IMR-90 (cell line): ENCODE measurements at regions not wholly inside any gene's neighbourhood (a gene's known extent, or its start where the extent isn't known, plus 50 kb on each side); places are given as distances from the start of the nearest gene placed in this dataset.

Experiments used
- ATAC-seq: fragments of 200-7000 bp; cut with Tn5 transposase; 2 replicates; pipeline ENCODE4 v1.9.1; 2020; ENCODE audit warnings: low read depth, mild to moderate bottlenecking, moderate library complexity
- BruUV-seq: library from RNA; stranded (reverse); fragments of 400-500 nt; replicated peaks from 2 replicates; lab custom pipeline; 2021; lab: Mats Ljungman, UMichigan
- CTCF ChIA-PET: fragments of 300-600 bp; formaldehyde crosslinking; extraction: SDS; loops from one replicate; lab custom pipeline; 2021; ENCODE audit warnings: antibody characterized with exemption; lab: Yijun Ruan, JAX
- POLR2A ChIA-PET: fragments of 300-600 bp; sonication (Branson Sonifier 250); formaldehyde crosslinking; loops from one replicate; lab custom pipeline; 2022; ENCODE audit warnings: antibody characterized with exemption; ENCODE audit not compliant: unreplicated experiment; lab: Charles Lee
- DNase-seq: peaks from one replicate; pipeline ENCODE4 v3.0.0; 2013
- H2AFZ ChIP-seq: replicated peaks from 2 replicates; pipeline ENCODE3; 2013; ENCODE audit warnings: low read length, mild to moderate bottlenecking; ENCODE audit not compliant: poor library complexity
- H2AK5ac ChIP-seq: 2 replicates; pipeline ENCODE4 v1.6.1; 2013; ENCODE audit warnings: low read depth, low read length, inconsistent platforms
- H2AK9ac ChIP-seq: replicated peaks from 2 replicates; pipeline ENCODE3; 2013; ENCODE audit warnings: mild to moderate bottlenecking, low read depth, low read length, moderate library complexity; ENCODE audit not compliant: poor library complexity
- H2BK120ac ChIP-seq: 2 replicates; pipeline ENCODE4 v1.6.1; 2013; ENCODE audit warnings: low read depth, low read length, inconsistent platforms
- H2BK15ac ChIP-seq: 3 replicates; pipeline ENCODE4 v1.6.1; 2013; ENCODE audit warnings: low read depth, low read length, inconsistent platforms
- H2BK20ac ChIP-seq: 2 replicates; pipeline ENCODE4 v1.6.1; 2013; ENCODE audit warnings: low read depth, mild to moderate bottlenecking, inconsistent platforms, low read length, moderate library complexity
- H2BK5ac ChIP-seq: 2 replicates; pipeline ENCODE4 v1.6.1; 2013; ENCODE audit warnings: mild to moderate bottlenecking, low read depth, low read length, inconsistent platforms; ENCODE audit not compliant: poor library complexity, severe bottlenecking
- H3K14ac ChIP-seq: replicated peaks from 2 replicates; pipeline ENCODE4 v1.6.1; 2013; ENCODE audit warnings: low read depth, low read length, inconsistent platforms
- H3K18ac ChIP-seq: 2 replicates; pipeline ENCODE4 v1.6.1; 2013; ENCODE audit warnings: low read depth, low read length, control low read depth
- H3K23ac ChIP-seq: 2 replicates; pipeline ENCODE4 v1.6.1; 2013; ENCODE audit warnings: low read depth, low read length, inconsistent platforms
- H3K27ac ChIP-seq: 2 replicates; pipeline ENCODE4 v1.5.1; 2013; ENCODE audit warnings: mild to moderate bottlenecking, control low read depth, low read length; ENCODE audit not compliant: insufficient read depth
- H3K27me3 ChIP-seq: 2 replicates; pipeline ENCODE4 v1.6.1; 2013; ENCODE audit warnings: low read length; ENCODE audit not compliant: control insufficient read depth, insufficient read depth
- H3K36me3 ChIP-seq: 2 replicates; pipeline ENCODE4 v1.6.1; 2013; ENCODE audit warnings: low read length, mixed read lengths; ENCODE audit not compliant: control insufficient read depth, insufficient read depth
- H3K4ac ChIP-seq: 2 replicates; pipeline ENCODE4 v1.6.1; 2013; ENCODE audit warnings: low read depth, low read length, inconsistent platforms
- H3K4me1 ChIP-seq: 2 replicates; pipeline ENCODE4 v1.6.1; 2013; ENCODE audit warnings: low read length, mixed read lengths; ENCODE audit not compliant: control insufficient read depth, insufficient read depth
- H3K4me2 ChIP-seq: 2 replicates; pipeline ENCODE4 v1.6.1; 2013; ENCODE audit warnings: low read depth, mild to moderate bottlenecking, control low read depth, low read length, moderate library complexity
- H3K4me3 ChIP-seq: 2 replicates; pipeline ENCODE4 v1.5.1; 2013; ENCODE audit warnings: low read depth, mild to moderate bottlenecking, control low read depth, low read length, moderate library complexity; ENCODE audit not compliant: insufficient read depth
- H3K56ac ChIP-seq: 2 replicates; pipeline ENCODE4 v1.6.1; 2013; ENCODE audit warnings: low read length, inconsistent platforms; ENCODE audit not compliant: insufficient read depth; ENCODE audit errors: extremely low read depth
- H3K79me1 ChIP-seq, 2 experiments: 2 replicates each; pipeline ENCODE4 v1.6.1; 2013; ENCODE audit warnings: low read length in 2 of 2, inconsistent platforms in 1 of 2, low read depth in 1 of 2
- H3K9ac ChIP-seq: 2 replicates; pipeline ENCODE4 v1.6.1; 2013; ENCODE audit warnings: low read depth, low read length, control low read depth
- H3K9me1 ChIP-seq: 2 replicates; pipeline ENCODE4 v1.6.1; 2013; ENCODE audit warnings: low read length, inconsistent platforms; ENCODE audit not compliant: insufficient read depth
- H3K9me3 ChIP-seq: 2 replicates; pipeline ENCODE4 v1.6.1; 2013; ENCODE audit warnings: low read length; ENCODE audit not compliant: control insufficient read depth, insufficient read depth
- H4K20me1 ChIP-seq: 2 replicates; pipeline ENCODE4 v1.6.1; 2013; ENCODE audit warnings: low read length, inconsistent platforms; ENCODE audit not compliant: insufficient read depth
- H4K5ac ChIP-seq: 2 replicates; pipeline ENCODE4 v1.6.1; 2013; ENCODE audit warnings: mild to moderate bottlenecking, low read depth, low read length, control low read depth
- H4K8ac ChIP-seq, 2 experiments: 2 replicates each; pipeline ENCODE4 v1.6.1; 2013; ENCODE audit warnings: low read depth in 2 of 2, low read length in 2 of 2, control low read depth in 1 of 2, inconsistent platforms in 1 of 2
- H4K91ac ChIP-seq: 2 replicates; pipeline ENCODE4 v1.6.1; 2013; ENCODE audit warnings: low read depth, low read length, inconsistent platforms; ENCODE audit not compliant: insufficient read depth
- CHD1 ChIP-seq: IDR thresholded peaks from 2 replicates; pipeline ENCODE4 v1.6.1; 2012; ENCODE audit warnings: low read depth, low read length, improper control_type of control experiment
- CTCF ChIP-seq: conservative IDR thresholded peaks from 2 replicates; pipeline ENCODE4 v1.5.1; 2012; ENCODE audit warnings: mild to moderate bottlenecking, low read depth, low read length, improper control_type of control experiment
- FOS ChIP-seq: fragments of 150-350 bp; IDR thresholded peaks from 2 replicates; pipeline ENCODE4 v1.6.1; 2016; ENCODE audit warnings: low read depth, low read length
- MAZ ChIP-seq: IDR thresholded peaks from 2 replicates; pipeline ENCODE4 v1.6.1; 2012; ENCODE audit warnings: low read depth, mild to moderate bottlenecking, low read length, improper control_type of control experiment, moderate library complexity, borderline replicate concordance
- NFE2L2 ChIP-seq: fragments of 150-350 bp; IDR thresholded peaks from 2 replicates; pipeline ENCODE4 v1.6.1; 2016; ENCODE audit warnings: low read depth, mild to moderate bottlenecking, low read length
- RCOR1 ChIP-seq: IDR thresholded peaks from 2 replicates; pipeline ENCODE4 v1.6.1; 2012; ENCODE audit warnings: mild to moderate bottlenecking, low read length, improper control_type of control experiment; ENCODE audit not compliant: insufficient replicate concordance
- WGBS, 2 experiments: methylation state at CpG; one replicate each; pipeline versions ENCODE4 v1.1.5 to v1.1.7; 2013; ENCODE audit warnings: missing lambda C conversion rate in 2 of 2; ENCODE audit not compliant: insufficient read length in 1 of 2; ENCODE audit errors: extremely low coverage in 2 of 2; 5-methylcytosine and 5-hydroxymethylcytosine counted together
- dilution Hi-C: fragments of 300-500 bp; cut with HindIII; formaldehyde crosslinking; loops from one replicate; pipeline ENCODE4 v1.14.3; 2018; ENCODE audit warnings: low sequenced_read_pairs; ENCODE audit not compliant: unreplicated experiment
- in situ Hi-C: fragments of 300-500 bp; cut with MboI; formaldehyde crosslinking; loops from 3 replicates; pipeline ENCODE4 v1.14.3; 2019; ENCODE audit warnings: low sequenced_read_pairs, inconsistent platforms, mixed read lengths
- intact Hi-C: fragments of 100-400 bp; cut with micrococcal nuclease; formaldehyde crosslinking; loops from 2 replicates; pipeline ENCODE4 v1.10.0; 2022

- Histone ChIP-seq H4K8ac (peak overlapping the region in 1 of 2 experiments; percentile 27; a peak in 2 of 4 replicates), H3K56ac (no peak overlapping the region), H3K4me3 (no peak overlapping the region), H4K20me1 (no peaks in the 10 kb centered on the region), H4K5ac (peak overlapping the region; percentile 22; the same call in 1 of the 2 replicates), H3K27ac (no peak overlapping the region), H3K9ac (no peak overlapping the region), H3K36me3 (no peaks in the 10 kb centered on the region), H4K91ac (peak overlapping the region; percentile 74; the same call in 1 of the 2 replicates), H2BK120ac (peak overlapping the region; percentile 58), H2BK20ac (peak overlapping the region; percentile 76), H3K23ac (no peak overlapping the region), H2BK5ac (no peak overlapping the region), H3K79me1 (no peaks in the 10 kb centered on the region), H3K9me1 (peaks cover 3% of the 10 kb centered on the region), H3K18ac (peak overlapping the region; percentile 47; the same call in 1 of the 2 replicates), H2AK9ac (no peak overlapping the region), H3K14ac (peak overlapping the region; percentile 49; the same call in 1 of the 2 replicates), H3K4me2 (no peak overlapping the region), H3K4ac (peak overlapping the region; percentile 37), H3K27me3 (no peaks in the 10 kb centered on the region), H3K4me1 (peaks cover 10% of the 10 kb centered on the region), H2AK5ac (peak overlapping the region; percentile 67), H3K9me3 (no peaks in the 10 kb centered on the region), H2BK15ac (peak overlapping the region; percentile 81; the same call in 2 of the 3 replicates), H2AFZ (peak overlapping the region; percentile 57)
- peak; percentile 79 for DNase-seq
- POLR2A ChIA-PET: no interaction called here
- ATAC-seq: peak; percentile 73
- dilution Hi-C loops: no loop called here
- intact Hi-C loops: no loop called here
- in situ Hi-C loops: no loop called here
- CTCF ChIA-PET: no interaction called here
- no CpG with 5 or more reads among the region's 7 CpGs for WGBS, 2 experiments
- no peak for TF ChIP-seq MAZ
- TF ChIP-seq NFE2L2: 0 out of 2 replicates have a peak, but pooled peaks have one; percentile 35
- no peak for TF ChIP-seq CTCF
- no peak for TF ChIP-seq RCOR1
- TF ChIP-seq CHD1: no peak
- TF ChIP-seq FOS: no peak
- BruUV-seq: no TSS peak
These were observed 271.4 kb downstream of the ALDH8A1 start for GRCh38 chr6:134678436-134678889.
